Thyroid gland (tissue), 4 donors: ENCODE measurements at regions not wholly inside any gene's neighbourhood (a gene's known extent, or its start where the extent isn't known, plus 50 kb on each side); places are given as distances from the start of the nearest gene placed in this dataset.

Experiments used
- CTCF ChIP-seq, 6 experiments: fragments of 200-600 bp in 3 of 6; fragments of 450-650 bp in 3 of 6; sonication (generic) in 3 of 6; IDR thresholded peaks; one replicate each; pipeline ENCODE4 v1.5.1; 2016 to 2019; ENCODE audit warnings: antibody characterized with exemption in 6 of 6, mild to moderate bottlenecking in 2 of 6, inconsistent platforms in 1 of 6, moderate library complexity in 1 of 6
- POLR2A ChIP-seq, 2 donors: fragments of 450-650 bp; IDR thresholded peaks; one replicate each; pipeline ENCODE4 v1.6.1; 2017; ENCODE audit warnings: antibody characterized with exemption in 2 of 2, mild to moderate bottlenecking in 2 of 2, moderate library complexity in 1 of 2

GRCh38 chr6:2562721-2563451 is 187.8 kb downstream of the MYLK4 start:
- TF ChIP-seq CTCF (IDR thresholded peaks at IDR 0.05) (no peak), POLR2A (IDR thresholded peaks at IDR 0.05) (no peak)
